ENCODE measurements at regions not wholly inside any gene's neighbourhood (a gene's known extent, or its start where the extent isn't known, plus 50 kb on each side); places are given as distances from the start of the nearest gene placed in this dataset.

DNA sequence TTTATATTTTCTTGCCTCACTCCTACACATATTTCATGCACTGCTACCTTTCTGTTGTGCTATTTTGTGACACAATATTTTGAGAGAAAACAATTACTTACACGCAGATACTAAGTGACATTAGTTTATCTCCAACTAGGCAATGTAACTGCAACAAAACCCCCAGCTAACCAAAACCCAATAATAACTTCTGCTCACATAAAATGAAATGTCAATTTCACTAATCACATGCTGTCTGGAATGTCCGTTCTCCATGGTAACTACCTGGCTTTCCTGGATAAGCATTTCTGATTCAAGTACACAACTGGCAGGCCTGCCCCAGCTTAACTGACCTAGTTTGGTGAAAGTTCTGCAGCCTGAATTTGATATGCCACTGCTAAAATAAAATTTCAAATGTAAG, 313.5 kb downstream of the TMA16 start:
- TF ChIP-seq CTCF (IDR thresholded peaks at IDR 0.05; ENCODE audit: low read depth, low read length, missing input control) (no peak), RXRA (IDR thresholded peaks at IDR 0.05) (no peak)

Data from liver (tissue), 3 donors.